GM23338 (cell line): ENCODE measurements at regions not wholly inside any gene's neighbourhood (a gene's known extent, or its start where the extent isn't known, plus 50 kb on each side); places are given as distances from the start of the nearest gene placed in this dataset.
"Not testable (repeated sequence)": the region's sequence is repeated elsewhere in the genome, so short reads cannot be mapped to it uniquely, and the experiment has no call there.

Experiments used
- ATAC-seq: fragments of 200-7000 bp; cut with Tn5 transposase; 3 replicates; pipeline ENCODE4 v1.9.1; 2020
- DNase-seq: peaks from one replicate; pipeline ENCODE4 v3.0.0-alpha.2; 2015; ENCODE audit warnings: low spot score
- H2AFZ ChIP-seq: fragments of 200-600 bp; sonication (generic); 2 replicates; pipeline ENCODE4 v1.8.0; 2016; ENCODE audit warnings: antibody characterized with exemption, mild to moderate bottlenecking, moderate library complexity
- H3F3A ChIP-seq: fragments of 200-600 bp; sonication (generic); replicated peaks from 2 replicates; pipeline ENCODE4 v1.8.0; 2017; ENCODE audit warnings: antibody characterized with exemption, mixed run types, low read depth
- H3K27ac ChIP-seq: fragments of 200-600 bp; sonication (generic); 2 replicates; pipeline ENCODE4 v1.6.1; 2016; ENCODE audit warnings: low read depth
- H3K27me3 ChIP-seq: fragments of 200-600 bp; sonication (generic); 2 replicates; pipeline ENCODE4 v1.8.0; 2016; ENCODE audit warnings: mild to moderate bottlenecking, mixed run types, moderate library complexity; ENCODE audit not compliant: insufficient read depth
- H3K36me3 ChIP-seq: fragments of 200-600 bp; sonication (generic); 2 replicates; pipeline ENCODE4 v1.8.0; 2016; ENCODE audit warnings: mild to moderate bottlenecking; ENCODE audit not compliant: insufficient read depth
- H3K4me1 ChIP-seq: fragments of 200-600 bp; sonication (generic); 2 replicates; pipeline ENCODE4 v1.8.0; 2016; ENCODE audit warnings: mild to moderate bottlenecking, moderate library complexity; ENCODE audit not compliant: insufficient read depth
- H3K4me2 ChIP-seq: fragments of 200-600 bp; sonication (generic); 2 replicates; pipeline ENCODE4 v1.7.1; 2017; ENCODE audit warnings: mixed run types
- H3K4me3 ChIP-seq: fragments of 200-600 bp; sonication (generic); 2 replicates; pipeline ENCODE4 v1.6.1; 2016; ENCODE audit warnings: mixed run types
- H3K79me2 ChIP-seq: fragments of 200-600 bp; sonication (generic); replicated peaks from 2 replicates; pipeline ENCODE4 v1.8.0; 2017; ENCODE audit warnings: mild to moderate bottlenecking; ENCODE audit not compliant: insufficient read depth
- H3K9me2 ChIP-seq: fragments of 200-600 bp; sonication (generic); 2 replicates; pipeline ENCODE4 v1.8.0; 2017; ENCODE audit not compliant: insufficient read depth
- H4K20me1 ChIP-seq: fragments of 200-600 bp; sonication (generic); replicated peaks from 2 replicates; pipeline ENCODE4 v1.8.0; 2017; ENCODE audit warnings: mild to moderate bottlenecking; ENCODE audit not compliant: insufficient read depth
- H3K27ac Mint-ChIP-seq: 2 replicates; pipeline ENCODE4 v1.8.0; 2020; ENCODE audit warnings: inconsistent platforms, mild to moderate bottlenecking, moderate library complexity, mixed read lengths
- H3K27me3 Mint-ChIP-seq: 3 replicates; pipeline ENCODE4 v1.8.0; 2022; ENCODE audit warnings: low read depth, mild to moderate bottlenecking, moderate library complexity, mixed read lengths, inconsistent platforms; ENCODE audit not compliant: insufficient read depth, poor library complexity
- H3K36me3 Mint-ChIP-seq: 3 replicates; pipeline ENCODE4 v1.8.0; 2021; ENCODE audit warnings: low read depth, mild to moderate bottlenecking, inconsistent platforms, moderate library complexity, mixed read lengths
- H3K4me1 Mint-ChIP-seq: 3 replicates; pipeline ENCODE4 v1.8.0; 2020; ENCODE audit warnings: mild to moderate bottlenecking, inconsistent platforms, mixed read lengths
- H3K4me3 Mint-ChIP-seq: 3 replicates; pipeline ENCODE4 v1.8.0; 2021; ENCODE audit warnings: moderate library complexity, mild to moderate bottlenecking, inconsistent platforms, mixed read lengths
- H3K9me3 Mint-ChIP-seq: 3 replicates; pipeline ENCODE4 v1.8.0; 2020; ENCODE audit warnings: moderate library complexity, mild to moderate bottlenecking, inconsistent platforms, mixed read lengths
- CREB1 ChIP-seq: fragments of 250-450 bp; sonication (Bioruptor Pico); IDR thresholded peaks from 2 replicates; pipeline ENCODE4 v1.5.0; 2020; ENCODE audit warnings: low read depth, mild to moderate bottlenecking, moderate library complexity
- EZH2 ChIP-seq: fragments of 200-600 bp; sonication (generic); IDR thresholded peaks from one replicate; pipeline ENCODE4 v1.8.0; 2017; ENCODE audit warnings: antibody characterized with exemption, mild to moderate bottlenecking, low read depth; ENCODE audit not compliant: unreplicated experiment
- JUNB ChIP-seq: IDR thresholded peaks from one replicate; pipeline ENCODE4 v1.6.1; 2016; ENCODE audit warnings: antibody characterized with exemption; ENCODE audit not compliant: unreplicated experiment
- NANOG ChIP-seq: IDR thresholded peaks from 2 replicates; pipeline ENCODE4 v1.6.1; 2016; ENCODE audit warnings: antibody characterized with exemption, borderline replicate concordance
- POLR2AphosphoS5 ChIP-seq: IDR thresholded peaks from 2 replicates; pipeline ENCODE4 v1.6.1; 2016; ENCODE audit warnings: antibody characterized with exemption, low read depth
- ZNF331 ChIP-seq: fragments of 250-450 bp; sonication (Bioruptor Pico); IDR thresholded peaks from 2 replicates; pipeline ENCODE4 v1.5.0; 2020; ENCODE audit warnings: low read depth, mild to moderate bottlenecking, moderate library complexity
- TF ChIP-seq, protein P1 (sequence below): IDR thresholded peaks from one replicate; pipeline ENCODE4 v1.6.1; 2018; ENCODE audit warnings: antibody characterized with exemption; ENCODE audit not compliant: unreplicated experiment
- TF ChIP-seq, protein P2 (sequence below), 2 experiments: fragments of 200-600 bp in 1 of 2; sonication (generic) in 1 of 2; conservative IDR thresholded peaks; 2 replicates each; pipeline versions ENCODE4 v1.5.1 to v1.6.1; 2016 to 2017; ENCODE audit warnings: antibody characterized with exemption in 2 of 2, low read depth in 2 of 2, mild to moderate bottlenecking in 2 of 2, moderate library complexity in 1 of 2
- TF ChIP-seq, protein P3 (sequence below): fragments of 250-450 bp; sonication (Bioruptor Pico); IDR thresholded peaks from 2 replicates; pipeline ENCODE4 v1.5.0; 2020; ENCODE audit warnings: mild to moderate bottlenecking, moderate library complexity

DNA sequence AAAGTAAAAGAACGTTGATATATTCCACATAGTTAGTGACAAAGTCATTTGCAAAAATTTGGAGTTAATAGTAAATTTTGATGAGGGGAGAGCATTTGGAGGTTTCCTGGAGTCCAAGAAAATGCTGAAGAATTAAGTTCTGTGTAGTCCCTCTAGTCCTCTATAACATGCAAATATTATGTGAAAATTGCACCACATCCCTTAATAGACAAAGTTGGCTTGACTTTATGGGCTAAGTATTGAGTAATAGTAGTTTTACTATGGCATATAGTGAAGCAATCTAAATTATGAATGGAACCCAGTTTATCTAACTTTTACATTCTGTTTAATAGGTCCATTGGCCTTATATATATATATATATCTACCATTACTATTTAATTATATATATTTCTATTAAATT is 66.4 kb upstream of the DCN start (continued):
- TF ChIP-seq, protein P1, sequence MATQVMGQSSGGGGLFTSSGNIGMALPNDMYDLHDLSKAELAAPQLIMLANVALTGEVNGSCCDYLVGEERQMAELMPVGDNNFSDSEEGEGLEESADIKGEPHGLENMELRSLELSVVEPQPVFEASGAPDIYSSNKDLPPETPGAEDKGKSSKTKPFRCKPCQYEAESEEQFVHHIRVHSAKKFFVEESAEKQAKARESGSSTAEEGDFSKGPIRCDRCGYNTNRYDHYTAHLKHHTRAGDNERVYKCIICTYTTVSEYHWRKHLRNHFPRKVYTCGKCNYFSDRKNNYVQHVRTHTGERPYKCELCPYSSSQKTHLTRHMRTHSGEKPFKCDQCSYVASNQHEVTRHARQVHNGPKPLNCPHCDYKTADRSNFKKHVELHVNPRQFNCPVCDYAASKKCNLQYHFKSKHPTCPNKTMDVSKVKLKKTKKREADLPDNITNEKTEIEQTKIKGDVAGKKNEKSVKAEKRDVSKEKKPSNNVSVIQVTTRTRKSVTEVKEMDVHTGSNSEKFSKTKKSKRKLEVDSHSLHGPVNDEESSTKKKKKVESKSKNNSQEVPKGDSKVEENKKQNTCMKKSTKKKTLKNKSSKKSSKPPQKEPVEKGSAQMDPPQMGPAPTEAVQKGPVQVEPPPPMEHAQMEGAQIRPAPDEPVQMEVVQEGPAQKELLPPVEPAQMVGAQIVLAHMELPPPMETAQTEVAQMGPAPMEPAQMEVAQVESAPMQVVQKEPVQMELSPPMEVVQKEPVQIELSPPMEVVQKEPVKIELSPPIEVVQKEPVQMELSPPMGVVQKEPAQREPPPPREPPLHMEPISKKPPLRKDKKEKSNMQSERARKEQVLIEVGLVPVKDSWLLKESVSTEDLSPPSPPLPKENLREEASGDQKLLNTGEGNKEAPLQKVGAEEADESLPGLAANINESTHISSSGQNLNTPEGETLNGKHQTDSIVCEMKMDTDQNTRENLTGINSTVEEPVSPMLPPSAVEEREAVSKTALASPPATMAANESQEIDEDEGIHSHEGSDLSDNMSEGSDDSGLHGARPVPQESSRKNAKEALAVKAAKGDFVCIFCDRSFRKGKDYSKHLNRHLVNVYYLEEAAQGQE = no peak
- TF ChIP-seq ZNF331 (no peak), JUNB (no peak), NANOG (no peak)

DNA sequence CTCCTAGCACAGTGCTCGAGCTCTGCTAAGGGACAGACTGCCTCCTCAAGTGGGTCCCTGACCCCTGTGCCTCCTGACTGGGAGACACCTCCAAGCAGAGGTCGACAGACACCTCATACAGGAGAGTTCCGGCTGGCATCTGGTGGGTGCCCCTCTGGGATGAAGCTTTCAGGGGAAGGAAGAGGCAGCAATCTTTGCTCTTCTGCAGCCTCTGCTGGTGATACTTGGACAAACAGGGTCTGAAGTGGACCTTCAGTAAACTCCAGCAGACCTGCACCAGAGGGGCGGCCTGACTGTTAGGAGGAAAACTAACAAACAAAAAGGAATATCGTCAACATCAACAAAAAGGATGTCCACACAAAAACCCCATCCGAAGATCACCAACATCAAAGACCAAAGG is 60.6 kb upstream of the DCN start:
- TF ChIP-seq, protein P2, sequence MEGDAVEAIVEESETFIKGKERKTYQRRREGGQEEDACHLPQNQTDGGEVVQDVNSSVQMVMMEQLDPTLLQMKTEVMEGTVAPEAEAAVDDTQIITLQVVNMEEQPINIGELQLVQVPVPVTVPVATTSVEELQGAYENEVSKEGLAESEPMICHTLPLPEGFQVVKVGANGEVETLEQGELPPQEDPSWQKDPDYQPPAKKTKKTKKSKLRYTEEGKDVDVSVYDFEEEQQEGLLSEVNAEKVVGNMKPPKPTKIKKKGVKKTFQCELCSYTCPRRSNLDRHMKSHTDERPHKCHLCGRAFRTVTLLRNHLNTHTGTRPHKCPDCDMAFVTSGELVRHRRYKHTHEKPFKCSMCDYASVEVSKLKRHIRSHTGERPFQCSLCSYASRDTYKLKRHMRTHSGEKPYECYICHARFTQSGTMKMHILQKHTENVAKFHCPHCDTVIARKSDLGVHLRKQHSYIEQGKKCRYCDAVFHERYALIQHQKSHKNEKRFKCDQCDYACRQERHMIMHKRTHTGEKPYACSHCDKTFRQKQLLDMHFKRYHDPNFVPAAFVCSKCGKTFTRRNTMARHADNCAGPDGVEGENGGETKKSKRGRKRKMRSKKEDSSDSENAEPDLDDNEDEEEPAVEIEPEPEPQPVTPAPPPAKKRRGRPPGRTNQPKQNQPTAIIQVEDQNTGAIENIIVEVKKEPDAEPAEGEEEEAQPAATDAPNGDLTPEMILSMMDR (conservative IDR thresholded peaks at IDR 0.05; ENCODE audit: low read depth in 2 of 2) = peak; percentile 10 to 37; a peak in 2 of 4 replicates
- not testable (repeated sequence) for H3K36me3 ChIP-seq, H3K27me3 ChIP-seq, H3K9me2 ChIP-seq, H3K27me3 Mint-ChIP-seq, H3K4me1 ChIP-seq, H3K36me3 Mint-ChIP-seq, H3K9me3 Mint-ChIP-seq, H3K79me2 ChIP-seq, H3K4me2 ChIP-seq, H3K27ac ChIP-seq, H2AFZ ChIP-seq, H3K4me3 ChIP-seq, H3K27ac Mint-ChIP-seq, H3K4me3 Mint-ChIP-seq, H4K20me1 ChIP-seq, ATAC-seq, H3F3A ChIP-seq, H3K4me1 Mint-ChIP-seq
- peak; percentile 18 for DNase-seq

DNA sequence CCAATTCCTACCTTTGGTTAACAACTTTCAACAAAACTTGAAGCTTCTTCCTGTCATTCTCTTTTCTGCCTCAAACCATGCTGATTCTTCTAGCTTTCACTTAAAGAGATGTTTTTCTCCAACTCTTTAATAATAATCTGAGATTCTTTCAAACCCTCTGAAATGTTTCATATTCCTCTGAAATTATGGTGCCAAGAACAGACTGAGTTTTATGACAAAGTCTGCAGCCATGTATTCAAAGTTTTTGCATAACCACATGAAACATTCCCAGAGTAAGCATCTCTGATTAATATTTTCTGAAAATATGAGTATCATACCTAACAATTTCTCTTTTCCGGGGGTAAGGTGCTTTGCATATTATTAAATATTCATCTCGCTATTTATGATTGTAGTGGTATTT is 59.1 kb upstream of the DCN start:
- no peak overlapping the region for H3K4me2 ChIP-seq
- no peak overlapping the region for H3K27ac ChIP-seq
- no peak overlapping the region for H3K27ac Mint-ChIP-seq
- H3K36me3 ChIP-seq = no peaks in the 10 kb centered on the region
- no peaks in the 10 kb centered on the region for H3K27me3 ChIP-seq
- H2AFZ ChIP-seq = no peak overlapping the region
- H3K4me3 Mint-ChIP-seq = no peak overlapping the region
- no peaks in the 10 kb centered on the region for H3K79me2 ChIP-seq
- no peaks in the 10 kb centered on the region for H4K20me1 ChIP-seq
- no peaks in the 10 kb centered on the region for H3F3A ChIP-seq
- H3K27me3 Mint-ChIP-seq = peaks cover 3% of the 10 kb centered on the region
- H3K4me3 ChIP-seq = no peak overlapping the region
- TF ChIP-seq POLR2AphosphoS5 = no peak
- TF ChIP-seq, protein P3, sequence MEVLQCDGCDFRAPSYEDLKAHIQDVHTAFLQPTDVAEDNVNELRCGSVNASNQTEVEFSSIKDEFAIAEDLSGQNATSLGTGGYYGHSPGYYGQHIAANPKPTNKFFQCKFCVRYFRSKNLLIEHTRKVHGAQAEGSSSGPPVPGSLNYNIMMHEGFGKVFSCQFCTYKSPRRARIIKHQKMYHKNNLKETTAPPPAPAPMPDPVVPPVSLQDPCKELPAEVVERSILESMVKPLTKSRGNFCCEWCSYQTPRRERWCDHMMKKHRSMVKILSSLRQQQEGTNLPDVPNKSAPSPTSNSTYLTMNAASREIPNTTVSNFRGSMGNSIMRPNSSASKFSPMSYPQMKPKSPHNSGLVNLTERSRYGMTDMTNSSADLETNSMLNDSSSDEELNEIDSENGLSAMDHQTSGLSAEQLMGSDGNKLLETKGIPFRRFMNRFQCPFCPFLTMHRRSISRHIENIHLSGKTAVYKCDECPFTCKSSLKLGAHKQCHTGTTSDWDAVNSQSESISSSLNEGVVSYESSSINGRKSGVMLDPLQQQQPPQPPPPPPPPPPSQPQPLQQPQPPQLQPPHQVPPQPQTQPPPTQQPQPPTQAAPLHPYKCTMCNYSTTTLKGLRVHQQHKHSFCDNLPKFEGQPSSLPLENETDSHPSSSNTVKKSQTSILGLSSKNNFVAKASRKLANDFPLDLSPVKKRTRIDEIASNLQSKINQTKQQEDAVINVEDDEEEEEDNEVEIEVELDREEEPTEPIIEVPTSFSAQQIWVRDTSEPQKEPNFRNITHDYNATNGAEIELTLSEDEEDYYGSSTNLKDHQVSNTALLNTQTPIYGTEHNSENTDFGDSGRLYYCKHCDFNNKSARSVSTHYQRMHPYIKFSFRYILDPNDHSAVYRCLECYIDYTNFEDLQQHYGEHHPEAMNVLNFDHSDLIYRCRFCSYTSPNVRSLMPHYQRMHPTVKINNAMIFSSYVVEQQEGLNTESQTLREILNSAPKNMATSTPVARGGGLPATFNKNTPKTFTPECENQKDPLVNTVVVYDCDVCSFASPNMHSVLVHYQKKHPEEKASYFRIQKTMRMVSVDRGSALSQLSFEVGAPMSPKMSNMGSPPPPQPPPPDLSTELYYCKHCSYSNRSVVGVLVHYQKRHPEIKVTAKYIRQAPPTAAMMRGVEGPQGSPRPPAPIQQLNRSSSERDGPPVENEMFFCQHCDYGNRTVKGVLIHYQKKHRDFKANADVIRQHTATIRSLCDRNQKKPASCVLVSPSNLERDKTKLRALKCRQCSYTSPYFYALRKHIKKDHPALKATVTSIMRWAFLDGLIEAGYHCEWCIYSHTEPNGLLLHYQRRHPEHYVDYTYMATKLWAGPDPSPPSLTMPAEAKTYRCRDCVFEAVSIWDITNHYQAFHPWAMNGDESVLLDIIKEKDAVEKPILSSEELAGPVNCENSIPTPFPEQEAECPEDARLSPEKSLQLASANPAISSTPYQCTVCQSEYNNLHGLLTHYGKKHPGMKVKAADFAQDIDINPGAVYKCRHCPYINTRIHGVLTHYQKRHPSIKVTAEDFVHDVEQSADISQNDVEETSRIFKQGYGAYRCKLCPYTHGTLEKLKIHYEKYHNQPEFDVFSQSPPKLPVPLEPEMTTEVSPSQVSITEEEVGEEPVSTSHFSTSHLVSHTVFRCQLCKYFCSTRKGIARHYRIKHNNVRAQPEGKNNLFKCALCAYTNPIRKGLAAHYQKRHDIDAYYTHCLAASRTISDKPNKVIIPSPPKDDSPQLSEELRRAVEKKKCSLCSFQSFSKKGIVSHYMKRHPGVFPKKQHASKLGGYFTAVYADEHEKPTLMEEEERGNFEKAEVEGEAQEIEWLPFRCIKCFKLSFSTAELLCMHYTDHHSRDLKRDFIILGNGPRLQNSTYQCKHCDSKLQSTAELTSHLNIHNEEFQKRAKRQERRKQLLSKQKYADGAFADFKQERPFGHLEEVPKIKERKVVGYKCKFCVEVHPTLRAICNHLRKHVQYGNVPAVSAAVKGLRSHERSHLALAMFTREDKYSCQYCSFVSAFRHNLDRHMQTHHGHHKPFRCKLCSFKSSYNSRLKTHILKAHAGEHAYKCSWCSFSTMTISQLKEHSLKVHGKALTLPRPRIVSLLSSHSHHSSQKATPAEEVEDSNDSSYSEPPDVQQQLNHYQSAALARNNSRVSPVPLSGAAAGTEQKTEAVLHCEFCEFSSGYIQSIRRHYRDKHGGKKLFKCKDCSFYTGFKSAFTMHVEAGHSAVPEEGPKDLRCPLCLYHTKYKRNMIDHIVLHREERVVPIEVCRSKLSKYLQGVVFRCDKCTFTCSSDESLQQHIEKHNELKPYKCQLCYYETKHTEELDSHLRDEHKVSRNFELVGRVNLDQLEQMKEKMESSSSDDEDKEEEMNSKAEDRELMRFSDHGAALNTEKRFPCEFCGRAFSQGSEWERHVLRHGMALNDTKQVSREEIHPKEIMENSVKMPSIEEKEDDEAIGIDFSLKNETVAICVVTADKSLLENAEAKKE (CRISPR knock-in tag) = no peak
- no peak for TF ChIP-seq CREB1 (CRISPR knock-in tag)
- no peak for TF ChIP-seq EZH2
- H3K36me3 Mint-ChIP-seq = no peaks in the 10 kb centered on the region
- no peaks in the 10 kb centered on the region for H3K4me1 Mint-ChIP-seq
- ATAC-seq (no peak), DNase-seq (no peak)
- H3K4me1 ChIP-seq = no peaks in the 10 kb centered on the region
- no peaks in the 10 kb centered on the region for H3K9me2 ChIP-seq
- H3K9me3 Mint-ChIP-seq = peaks cover 5% of the 10 kb centered on the region; the same call in 2 of the 3 replicates
